Breast epithelium (tissue), 4 donors: ENCODE measurements at regions not wholly inside any gene's neighbourhood (a gene's known extent, or its start where the extent isn't known, plus 50 kb on each side); places are given as distances from the start of the nearest gene placed in this dataset.

ENCODE experiments used
- DNase-seq, 2 donors: peaks; one replicate each; pipeline ENCODE4 v3.0.0-alpha.2; 2019; ENCODE audit warnings: low spot score in 2 of 2
- H3K27ac ChIP-seq, 2 donors: fragments of 200-600 bp; sonication (generic) in 1 of 2; one replicate each; pipeline ENCODE4 v1.5.1; 2016 to 2019; ENCODE audit warnings: mild to moderate bottlenecking in 1 of 2
- H3K27me3 ChIP-seq, 2 donors: fragments of 200-600 bp; sonication (generic) in 1 of 2; one replicate each; pipeline versions ENCODE4 v1.5.1 to v1.6.0; 2017 to 2019; ENCODE audit warnings: control low read depth in 1 of 2, mild to moderate bottlenecking in 1 of 2
- H3K36me3 ChIP-seq: fragments of 200-600 bp; one replicate; pipeline ENCODE4 v1.5.1; 2019
- H3K4me1 ChIP-seq, 2 donors: fragments of 200-600 bp; sonication (generic); one replicate each; pipeline ENCODE4 v1.5.1; 2016 to 2019; ENCODE audit warnings: control low read depth in 1 of 2
- H3K4me3 ChIP-seq, 3 donors: fragments of 200-600 bp; sonication (generic); 1 replicate in 2 of 3; 2 replicates in 1 of 3; pipeline ENCODE4 v1.5.1; 2016 to 2019; ENCODE audit warnings: mild to moderate bottlenecking in 3 of 3, moderate library complexity in 2 of 3
- H3K9me3 ChIP-seq, 2 donors: fragments of 200-600 bp; sonication (generic) in 1 of 2; one replicate each; pipeline ENCODE4 v1.5.1; 2016 to 2019; ENCODE audit warnings: control low read depth in 1 of 2
- CTCF ChIP-seq, 3 donors: fragments of 450-650 bp; IDR thresholded peaks; one replicate each; pipeline ENCODE4 v1.5.1; 2016 to 2017; ENCODE audit warnings: antibody characterized with exemption in 3 of 3, mild to moderate bottlenecking in 3 of 3, moderate library complexity in 3 of 3
- POLR2A ChIP-seq: fragments of 450-650 bp; IDR thresholded peaks from one replicate; pipeline ENCODE4 v1.6.1; 2016; ENCODE audit warnings: antibody characterized with exemption, mild to moderate bottlenecking, moderate library complexity
- POLR2AphosphoS5 ChIP-seq, 3 donors: sonication (generic); formaldehyde crosslinking; IDR thresholded peaks; one replicate each; pipeline ENCODE4 v1.6.1; 2017; ENCODE audit warnings: antibody characterized with exemption in 3 of 3
- intact Hi-C: fragments of 100-400 bp; cut with DNase I; formaldehyde crosslinking; loops from one replicate; pipeline ENCODE4 v1.15.1; 2023; ENCODE audit warnings: low total_unique reads

- intact Hi-C loops: no loop called here
- H3K4me3 ChIP-seq: no peak overlapping the region
- no peak for TF ChIP-seq POLR2A
- TF ChIP-seq POLR2AphosphoS5 (IDR thresholded peaks at IDR 0.05): no peak
- TF ChIP-seq CTCF (IDR thresholded peaks at IDR 0.05): no peak
- H3K27ac ChIP-seq: no peak overlapping the region
- no peak for DNase-seq
- no peaks in the 10 kb centered on the region for H3K4me1 ChIP-seq
- H3K9me3 ChIP-seq: no peaks in the 10 kb centered on the region
- H3K27me3 ChIP-seq: no peaks in the 10 kb centered on the region
- no peaks in the 10 kb centered on the region for H3K36me3 ChIP-seq
Observed at GRCh38 chr16:62764572-62764971, 728.3 kb upstream of the CDH8 start.

- intact Hi-C loops: no loop called here
- H3K27ac ChIP-seq: no peak overlapping the region
- H3K4me3 ChIP-seq: no peak overlapping the region
- H3K27me3 ChIP-seq: no peaks in the 10 kb centered on the region
- H3K9me3 ChIP-seq: no peaks in the 10 kb centered on the region
- H3K36me3 ChIP-seq: no peaks in the 10 kb centered on the region
- TF ChIP-seq POLR2AphosphoS5 (IDR thresholded peaks at IDR 0.05) (no peak), CTCF (IDR thresholded peaks at IDR 0.05) (no peak), POLR2A (no peak)
- H3K4me1 ChIP-seq: no peaks in the 10 kb centered on the region
- DNase-seq: no peak
Observed at GRCh38 chr16:62760398-62760797, 724.2 kb upstream of the CDH8 start.

- H3K27ac ChIP-seq: no peak overlapping the region
- DNase-seq: no peak
- no peaks in the 10 kb centered on the region for H3K9me3 ChIP-seq
- H3K4me1 ChIP-seq: no peaks in the 10 kb centered on the region
- no peaks in the 10 kb centered on the region for H3K27me3 ChIP-seq
- no peaks in the 10 kb centered on the region for H3K36me3 ChIP-seq
- H3K4me3 ChIP-seq: no peak overlapping the region
- TF ChIP-seq CTCF (IDR thresholded peaks at IDR 0.05) (no peak), POLR2A (no peak), POLR2AphosphoS5 (IDR thresholded peaks at IDR 0.05) (no peak)
- intact Hi-C loops: no loop called here
Observed at GRCh38 chr16:62755938-62756337, 719.7 kb upstream of the CDH8 start.

- no peak overlapping the region for H3K4me3 ChIP-seq
- H3K27me3 ChIP-seq: no peaks in the 10 kb centered on the region
- H3K9me3 ChIP-seq: no peaks in the 10 kb centered on the region
- no peak overlapping the region for H3K27ac ChIP-seq
- DNase-seq: no peak
- intact Hi-C loops: no loop called here
- TF ChIP-seq CTCF (IDR thresholded peaks at IDR 0.05): no peak
- no peak for TF ChIP-seq POLR2AphosphoS5 (IDR thresholded peaks at IDR 0.05)
- no peak for TF ChIP-seq POLR2A
- no peaks in the 10 kb centered on the region for H3K4me1 ChIP-seq
- H3K36me3 ChIP-seq: no peaks in the 10 kb centered on the region
Observed at GRCh38 chr16:62752854-62753253, 716.6 kb upstream of the CDH8 start.

- H3K27ac ChIP-seq: no peak overlapping the region
- no peaks in the 10 kb centered on the region for H3K9me3 ChIP-seq
- H3K36me3 ChIP-seq: no peaks in the 10 kb centered on the region
- H3K4me3 ChIP-seq: no peak overlapping the region
- no peaks in the 10 kb centered on the region for H3K4me1 ChIP-seq
- no peaks in the 10 kb centered on the region for H3K27me3 ChIP-seq
- DNase-seq: no peak
- TF ChIP-seq CTCF (IDR thresholded peaks at IDR 0.05) (no peak), POLR2AphosphoS5 (IDR thresholded peaks at IDR 0.05) (no peak), POLR2A (no peak)
- intact Hi-C loops: no loop called here
Observed at GRCh38 chr16:62751218-62751617, 715.0 kb upstream of the CDH8 start.
